HG02970 (cell line): ENCODE measurements at regions not wholly inside any gene's neighbourhood (a gene's known extent, or its start where the extent isn't known, plus 50 kb on each side); places are given as distances from the start of the nearest gene placed in this dataset.
"Not testable (repeated sequence)": the region's sequence is repeated elsewhere in the genome, so short reads cannot be mapped to it uniquely, and the experiment has no call there.

Experiments
- ATAC-seq: cut with Tn5 transposase; IDR thresholded peaks from one replicate; pipeline ENCODE4 v1.9.1; 2021; ENCODE audit warnings: mild to moderate bottlenecking, moderate library complexity, moderate number of reproducible peaks; ENCODE audit not compliant: unreplicated experiment, low FRiP score

DNA sequence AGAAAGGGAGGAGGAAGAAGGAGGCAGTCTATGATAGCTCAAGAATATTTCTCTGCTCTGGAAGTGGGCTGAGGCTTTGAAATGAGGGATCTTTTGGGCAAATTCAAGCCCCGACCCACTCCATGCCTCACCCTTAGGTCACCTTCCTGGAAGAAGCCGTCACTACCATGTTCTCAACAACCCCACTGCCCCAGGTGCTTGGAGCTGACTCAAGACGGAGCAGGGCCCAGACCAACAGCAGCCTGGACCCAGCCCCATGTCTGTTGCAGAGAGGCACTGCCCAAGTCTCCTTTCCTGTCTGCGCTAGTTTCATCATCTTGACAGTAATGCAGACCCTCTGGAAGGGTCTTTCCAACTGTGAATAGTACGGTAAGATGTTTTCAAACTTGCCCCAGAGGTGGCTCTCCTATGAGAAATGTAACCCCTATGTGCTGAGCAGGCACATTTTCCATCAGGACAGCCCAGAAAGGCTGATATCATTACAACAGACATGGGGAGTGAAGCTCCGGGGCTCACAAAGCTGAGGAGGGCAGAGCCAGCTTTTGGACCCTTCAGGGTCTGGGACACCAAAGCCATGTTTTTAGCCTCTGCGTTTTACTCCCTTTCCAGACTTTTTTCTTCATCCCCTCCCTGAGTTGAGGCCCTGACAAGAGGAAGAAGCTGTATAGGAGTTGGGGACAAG, 128.2 kb upstream of the LARP1 start:
- ATAC-seq: no peak

DNA sequence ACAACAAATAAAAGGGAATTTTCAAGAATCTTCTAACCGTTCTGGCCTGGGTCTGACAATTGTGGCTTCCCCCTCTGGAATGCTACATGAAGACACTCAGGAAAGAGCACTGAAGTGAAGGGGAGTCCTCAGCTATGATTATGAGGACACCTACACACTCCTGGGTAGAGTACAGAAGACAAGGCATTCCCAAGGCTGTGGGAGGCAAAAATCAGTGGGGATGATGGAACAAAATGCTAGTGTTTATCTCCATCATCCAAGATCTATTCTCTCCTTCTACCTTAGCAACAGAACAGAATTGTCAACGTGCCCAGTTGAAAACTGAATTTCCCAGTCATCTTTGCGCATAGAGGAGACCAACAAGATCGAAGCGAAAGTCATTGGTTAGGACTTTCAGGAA, 130.1 kb upstream of the LARP1 start:
- ATAC-seq: no peak

DNA sequence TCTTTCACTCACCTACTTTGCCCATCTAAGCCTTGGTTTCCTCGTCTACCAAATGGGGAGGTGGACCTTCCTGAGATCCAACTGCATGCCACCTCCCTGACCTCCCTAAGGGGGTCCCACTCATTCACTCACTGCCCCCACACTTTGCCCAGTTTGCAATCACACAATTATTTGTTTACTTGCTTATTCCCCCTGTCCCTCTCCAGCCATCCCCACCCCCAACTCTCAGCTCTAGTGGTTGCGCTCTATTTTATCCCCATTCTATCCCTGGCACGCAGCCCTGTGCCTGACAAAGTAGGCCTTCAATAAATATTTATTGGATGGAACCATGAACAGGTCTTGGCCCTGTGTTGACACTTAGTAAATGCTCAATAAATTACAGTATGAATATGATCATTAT, 130.8 kb upstream of the LARP1 start:
- no peak for ATAC-seq

DNA sequence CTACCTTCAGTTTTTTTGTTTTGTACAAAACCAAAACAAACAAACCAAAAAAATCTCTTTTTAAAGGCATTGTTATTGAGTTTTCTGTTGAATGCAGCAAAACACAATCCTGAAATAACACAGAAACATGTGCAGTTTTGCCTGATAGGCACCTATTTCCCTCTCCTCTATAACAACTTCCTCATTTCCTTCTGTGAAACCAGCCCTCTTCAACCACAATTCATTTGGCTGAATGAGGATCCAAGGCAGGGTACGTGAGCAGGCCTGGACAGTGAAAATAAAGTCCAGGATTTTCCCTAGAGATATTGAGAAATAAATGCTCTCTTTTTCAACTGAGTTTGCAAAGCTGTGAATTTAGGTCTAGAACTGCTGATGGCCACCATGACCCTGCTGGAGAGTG, 134.8 kb upstream of the LARP1 start:
- ATAC-seq: no peak

DNA sequence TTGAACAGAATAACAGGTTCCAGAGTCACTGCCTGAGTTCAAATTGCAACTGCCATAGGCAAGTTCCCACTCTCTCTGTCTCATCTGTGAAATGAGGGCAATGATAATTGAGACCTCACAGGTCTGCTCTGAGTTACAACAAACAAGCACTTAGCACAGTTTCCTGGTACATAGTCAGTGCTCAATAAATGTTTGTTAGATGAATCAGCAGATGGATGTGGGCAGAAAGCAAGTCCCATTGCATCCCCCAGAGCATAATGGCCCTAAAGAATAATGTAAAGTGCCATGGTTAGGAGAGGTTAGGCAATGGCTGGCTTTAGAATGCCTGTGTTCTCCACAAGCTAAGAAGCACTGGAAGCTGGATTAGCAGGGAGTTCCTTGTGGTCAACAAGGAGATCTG, 136.5 kb upstream of the LARP1 start:
- ATAC-seq: no peak

DNA sequence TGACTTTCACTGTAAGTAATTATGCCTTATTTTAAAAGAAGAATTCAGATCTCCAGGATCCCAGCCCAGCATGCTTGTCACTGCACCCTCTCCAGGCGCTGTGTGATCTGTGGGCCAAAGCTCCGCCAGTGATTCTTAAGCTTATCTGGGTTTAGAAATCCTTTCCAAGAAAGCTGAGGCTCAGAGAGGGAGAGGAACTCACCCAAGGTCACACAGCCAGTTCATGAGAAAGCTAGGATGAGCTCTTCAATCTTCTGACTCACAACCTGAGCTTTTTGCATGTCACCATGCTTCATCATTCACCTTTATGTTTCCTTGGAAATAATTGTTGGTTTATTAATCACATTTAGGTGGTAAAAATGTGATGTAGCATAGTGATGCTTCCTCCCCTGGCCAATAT, 136.6 kb upstream of the HAND1 start:
- no peak for ATAC-seq

DNA sequence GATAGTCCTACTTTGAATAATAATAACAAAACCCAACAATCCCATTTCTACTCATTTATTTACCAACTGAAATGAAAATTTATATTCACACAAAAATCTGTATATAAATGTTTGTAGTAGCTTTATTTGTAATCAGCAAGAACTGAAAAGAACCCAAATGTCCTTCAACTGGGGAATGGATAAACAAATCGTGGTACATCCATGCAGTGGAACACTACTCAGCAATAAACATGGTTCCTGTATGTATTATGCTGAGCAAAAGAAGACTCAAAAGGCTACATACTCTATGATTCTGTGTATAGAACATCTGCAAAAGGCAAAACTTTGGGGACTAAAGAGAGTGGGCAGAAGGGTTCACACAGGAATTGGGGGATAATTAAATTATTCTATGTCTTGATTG, 136.1 kb upstream of the HAND1 start:
- ATAC-seq: no peak

DNA sequence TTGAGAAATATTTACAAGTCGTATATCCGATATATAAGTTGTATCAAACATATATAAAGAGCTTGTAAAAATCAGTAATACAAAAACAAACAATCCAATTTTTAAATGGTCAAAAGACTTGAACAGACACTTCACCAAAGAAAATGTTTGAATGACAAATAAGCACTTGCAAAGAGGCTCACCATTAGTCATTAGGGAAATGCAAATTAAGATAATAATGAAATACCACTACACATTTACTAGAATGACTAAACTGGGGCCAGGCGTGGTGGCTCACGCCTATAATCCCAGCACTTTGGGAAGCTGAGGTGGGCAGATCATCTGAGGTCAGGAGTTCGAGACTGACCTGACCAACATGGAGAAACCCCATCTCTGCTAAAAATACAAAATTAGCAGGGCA, 134.6 kb upstream of the HAND1 start:
- ATAC-seq: no peak

DNA sequence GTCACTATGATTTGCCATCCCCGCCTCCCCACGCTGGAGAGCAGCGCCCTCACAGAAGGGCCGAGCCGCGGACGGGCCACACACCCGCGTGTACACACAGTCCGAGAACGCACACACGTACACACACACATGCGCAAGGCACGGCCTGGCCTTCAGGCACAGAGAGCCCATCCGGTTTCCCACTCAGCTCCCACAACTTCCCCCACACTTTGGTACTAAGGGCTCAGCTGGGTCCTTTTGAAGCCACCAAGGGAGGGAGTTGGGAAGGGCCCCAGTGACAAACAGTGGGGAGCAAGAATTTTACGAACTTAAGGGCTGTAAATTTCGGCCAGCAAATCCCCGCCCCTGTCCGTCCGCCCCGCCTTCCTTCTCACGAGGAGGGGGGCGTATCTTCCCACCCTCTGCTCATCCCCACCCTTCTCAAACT, 133.3 kb upstream of the HAND1 start:
- ATAC-seq: no peak

DNA sequence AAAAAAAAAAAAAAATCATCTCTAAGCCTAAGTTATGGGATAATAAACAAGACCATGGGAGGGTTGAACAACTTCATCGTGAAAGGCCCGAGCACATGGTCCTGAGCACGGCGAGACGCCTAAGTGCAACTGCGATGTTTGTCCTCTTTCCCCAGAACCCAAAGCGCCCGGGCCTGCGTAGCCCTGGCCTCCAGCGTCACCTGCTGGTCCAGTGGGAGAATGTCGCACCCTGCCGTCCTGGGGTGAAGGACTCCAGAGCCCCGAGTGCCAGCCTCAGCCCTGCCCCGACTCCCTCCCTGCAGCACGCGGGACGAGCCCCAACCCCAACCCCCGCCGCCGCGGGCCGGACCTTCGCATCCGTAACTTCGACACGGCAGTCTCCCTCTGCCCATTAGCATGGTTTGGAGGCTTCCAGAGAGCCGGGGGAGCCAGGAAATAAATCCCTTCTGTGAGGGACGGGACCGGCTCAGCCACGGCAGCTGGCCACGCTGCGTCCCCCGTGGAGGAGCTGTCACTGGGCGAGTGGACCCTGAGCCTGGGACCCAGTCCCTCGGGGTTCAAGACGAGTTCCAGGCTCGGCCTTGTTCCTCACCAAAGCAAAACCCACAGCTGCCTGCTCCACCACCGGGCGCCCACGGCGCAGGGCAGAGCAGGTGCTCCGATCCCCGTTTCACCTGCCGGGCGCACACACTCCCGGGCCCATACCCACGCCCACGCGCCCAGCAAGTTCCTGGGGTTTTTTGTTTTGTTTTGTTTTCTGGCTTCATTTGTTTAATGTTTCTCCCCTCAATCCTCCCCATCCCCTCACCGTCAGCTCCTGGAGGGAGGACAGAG, 132.5 kb upstream of the HAND1 start:
- ATAC-seq: no peak

DNA sequence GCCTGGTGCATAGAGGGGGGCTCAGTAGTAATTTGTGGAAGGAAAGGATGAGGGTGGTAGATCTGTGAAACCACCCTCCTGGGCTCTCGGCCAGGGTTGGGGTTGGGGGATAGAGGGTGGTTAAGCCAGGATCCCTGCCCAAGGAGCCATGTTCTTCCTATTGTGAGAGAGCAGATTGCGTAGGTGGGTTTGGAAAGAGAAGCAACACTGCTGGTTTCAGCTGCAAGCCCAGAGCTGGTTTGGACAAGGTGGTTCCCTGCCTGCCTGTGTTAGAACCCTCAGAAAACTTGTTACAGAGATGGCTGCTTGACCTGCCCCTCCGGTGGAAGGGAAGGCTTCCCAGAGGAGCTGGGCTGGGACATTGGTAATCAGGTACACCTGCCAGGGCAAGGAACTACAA, 131.2 kb upstream of the HAND1 start:
- ATAC-seq: no peak

DNA sequence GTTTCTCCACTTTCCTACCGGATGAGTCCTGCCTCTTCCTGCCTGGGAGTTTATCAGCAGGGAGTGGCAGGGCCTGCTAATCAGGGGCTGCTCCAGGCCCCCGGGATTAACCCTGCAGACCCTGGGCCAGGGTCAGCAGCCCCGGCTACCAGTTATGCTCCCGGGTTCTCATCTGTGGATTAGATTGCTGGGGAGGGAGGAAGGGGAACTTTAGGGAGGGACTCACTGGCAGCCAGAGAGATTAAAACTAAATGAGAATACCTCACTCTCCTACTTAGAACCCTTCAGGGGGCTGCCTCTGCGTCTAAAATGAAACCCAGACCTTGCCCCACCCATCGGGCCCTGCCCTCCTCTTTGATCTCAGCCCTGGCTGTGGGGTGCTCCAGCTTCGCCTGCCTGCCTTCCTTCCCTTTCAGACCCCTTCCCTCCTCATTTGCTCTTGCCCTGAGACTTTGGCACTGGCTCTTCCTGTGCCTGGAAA, 130.5 kb upstream of the HAND1 start:
- ATAC-seq: no peak

DNA sequence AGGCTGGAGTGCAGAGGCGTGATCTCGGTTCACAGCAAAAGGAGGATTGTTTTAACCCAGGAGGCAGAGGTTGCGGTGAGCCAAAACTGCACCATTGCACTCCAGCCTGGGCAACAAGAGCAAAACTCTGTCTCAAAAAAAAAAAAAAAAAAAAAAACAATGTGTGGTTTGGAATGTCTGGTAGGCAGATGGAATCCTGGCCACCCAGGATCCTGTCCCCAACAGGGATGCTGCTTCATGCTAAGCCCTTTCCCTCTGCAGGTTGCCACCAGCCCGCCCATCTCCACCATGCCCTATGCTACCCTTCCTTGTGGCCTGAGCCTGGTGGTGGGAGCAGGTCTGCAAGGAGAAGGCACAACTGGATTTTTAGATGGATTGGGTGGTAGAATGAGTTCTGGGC, 129.7 kb upstream of the HAND1 start:
- ATAC-seq: no peak

DNA sequence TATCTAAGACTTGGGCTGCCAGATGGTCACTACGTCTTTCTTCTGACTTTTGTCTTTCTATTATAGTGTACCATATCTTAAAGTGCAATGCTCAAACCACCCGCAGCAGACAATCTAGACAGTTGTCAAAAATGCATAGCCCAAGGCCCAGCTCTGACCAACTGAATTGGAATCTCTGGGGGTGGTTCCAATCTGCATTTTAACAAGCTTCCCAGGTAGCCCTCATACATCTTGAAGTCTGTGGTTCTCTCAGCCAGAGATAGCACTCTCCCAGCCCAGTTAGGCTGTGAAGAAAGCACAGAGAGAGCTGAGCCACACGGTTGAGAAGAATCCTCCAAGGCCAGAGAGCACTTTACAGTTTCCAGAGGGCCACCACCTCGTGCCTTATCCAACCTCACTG, 128.2 kb upstream of the HAND1 start:
- no peak for ATAC-seq

DNA sequence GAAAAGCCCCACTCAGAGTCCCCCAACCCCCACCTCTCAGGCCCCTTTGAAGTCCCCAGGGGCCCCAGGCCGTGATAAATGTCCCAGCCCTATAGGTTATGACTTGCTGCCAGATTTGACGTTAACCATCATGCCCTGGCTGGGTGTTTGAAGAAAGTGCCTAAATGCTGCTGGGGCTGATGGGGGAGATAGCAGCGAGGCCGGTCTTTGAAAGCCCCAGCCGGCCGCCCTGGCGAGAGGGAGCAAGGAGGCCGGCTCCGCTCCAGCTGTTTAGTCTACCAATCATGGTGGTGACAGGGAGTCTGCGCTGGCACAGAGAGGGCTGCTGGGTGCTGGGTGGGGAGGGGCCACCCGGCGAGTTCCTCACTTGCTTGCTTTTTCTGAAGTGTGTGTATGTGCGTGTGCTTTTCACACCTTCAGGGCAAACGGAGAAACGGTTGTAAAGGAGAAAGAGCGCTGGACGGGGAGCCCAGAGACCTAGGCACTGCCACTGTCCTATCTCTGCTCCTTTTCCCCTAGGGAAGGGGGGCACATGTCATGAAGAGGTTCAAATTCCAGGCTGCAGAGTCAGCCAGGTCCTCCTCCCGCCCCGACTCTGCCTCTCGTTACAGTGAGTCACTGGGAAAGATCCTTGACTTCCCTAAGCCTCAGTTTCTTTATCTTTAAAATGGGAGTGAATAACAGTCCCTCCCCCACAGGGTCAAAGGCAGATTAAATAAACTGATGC, 126.1 kb upstream of the HAND1 start:
- ATAC-seq: no peak

DNA sequence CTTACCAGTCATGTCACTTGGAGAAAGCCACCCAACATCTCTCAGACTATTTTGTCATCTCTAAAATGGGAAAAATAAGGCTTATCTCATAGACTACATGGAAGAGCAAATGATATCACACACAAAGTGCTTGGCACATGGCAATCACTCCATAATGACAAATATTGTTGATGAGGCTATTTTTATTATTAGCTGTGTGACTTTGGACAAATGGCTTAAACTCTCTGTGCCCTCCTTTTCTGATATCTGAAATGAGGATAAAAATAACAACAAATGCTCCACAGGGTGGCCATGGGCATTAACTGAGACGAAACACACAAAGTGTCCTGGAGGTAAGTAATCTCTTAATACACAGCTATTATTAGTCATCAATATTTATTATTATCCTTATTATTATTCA, 125.5 kb upstream of the HAND1 start:
- ATAC-seq: no peak

DNA sequence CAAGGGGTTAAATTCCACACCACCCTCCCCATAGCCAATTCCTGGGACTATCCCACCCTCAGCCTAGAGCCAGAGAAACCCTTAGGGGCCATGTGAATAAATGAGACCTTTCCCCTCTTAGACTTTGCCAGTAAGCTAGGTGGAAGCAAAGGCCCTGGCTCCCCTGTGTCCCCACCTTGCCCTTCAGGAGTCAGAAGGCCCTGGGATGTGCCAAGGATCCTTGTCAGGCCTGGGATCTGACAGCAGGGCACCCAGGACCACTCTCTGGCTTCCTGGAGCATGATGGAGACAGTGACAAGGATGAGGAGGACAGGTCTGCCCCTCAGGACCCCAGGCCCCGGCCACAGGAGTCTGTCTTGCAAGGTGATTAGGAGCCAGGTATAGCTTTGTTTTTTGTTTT, 125.0 kb upstream of the HAND1 start:
- ATAC-seq: no peak

DNA sequence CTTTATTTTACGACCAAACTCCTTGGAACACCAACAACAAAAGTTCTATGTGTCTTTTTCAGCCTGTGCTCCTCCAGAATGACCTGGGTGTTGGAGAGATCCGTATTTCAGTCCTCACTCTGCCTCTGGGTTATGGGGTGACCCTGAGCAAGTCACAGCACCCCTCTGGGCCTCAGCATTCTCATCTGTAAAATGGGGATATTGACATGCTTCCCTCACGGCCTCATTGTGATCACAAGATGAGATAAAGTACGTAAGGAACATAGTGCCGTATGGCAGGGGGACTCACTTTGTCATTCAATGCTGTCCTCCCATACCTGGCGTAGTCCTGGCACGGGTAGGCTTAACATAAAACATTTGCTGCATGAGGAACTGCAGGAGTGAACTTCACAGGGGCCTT, 123.0 kb upstream of the HAND1 start:
- ATAC-seq: no peak

DNA sequence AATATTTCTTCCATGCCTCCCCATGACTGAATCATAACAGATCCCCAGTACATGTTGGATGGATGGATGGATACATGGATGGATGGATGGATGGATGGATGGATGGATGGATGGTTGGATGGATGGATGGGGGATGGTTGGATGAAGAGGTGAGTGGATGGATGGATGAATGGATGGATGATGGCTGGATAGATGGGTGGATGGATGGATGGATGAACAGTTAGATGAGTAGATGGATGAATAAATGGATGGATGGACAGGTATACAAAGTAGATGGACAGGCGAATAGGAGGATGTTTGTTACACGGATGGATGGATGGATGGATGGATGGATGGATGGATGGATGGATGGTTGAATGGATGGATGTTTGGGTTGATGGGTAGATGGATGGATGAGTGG, 120.0 kb upstream of the HAND1 start:
- ATAC-seq: no peak

DNA sequence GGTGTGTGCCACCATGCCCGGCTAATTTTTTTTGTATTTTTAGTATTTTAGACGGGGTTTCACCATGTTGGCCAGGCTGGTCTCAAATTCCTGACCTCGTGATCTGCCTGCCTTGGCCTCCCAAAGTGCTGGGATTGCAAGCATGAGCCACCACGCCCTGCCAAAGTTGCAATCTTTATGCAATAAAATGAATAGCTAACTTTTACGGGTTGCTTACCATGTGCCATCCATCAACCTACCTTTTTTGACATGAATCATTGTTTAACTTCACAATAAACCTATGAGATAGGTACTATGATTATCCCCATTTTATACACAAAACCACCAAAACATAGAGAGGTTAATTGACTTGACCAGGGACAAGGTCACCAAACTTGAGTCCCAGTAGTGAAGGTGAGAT, 118.8 kb upstream of the HAND1 start:
- not testable (repeated sequence) for ATAC-seq

DNA sequence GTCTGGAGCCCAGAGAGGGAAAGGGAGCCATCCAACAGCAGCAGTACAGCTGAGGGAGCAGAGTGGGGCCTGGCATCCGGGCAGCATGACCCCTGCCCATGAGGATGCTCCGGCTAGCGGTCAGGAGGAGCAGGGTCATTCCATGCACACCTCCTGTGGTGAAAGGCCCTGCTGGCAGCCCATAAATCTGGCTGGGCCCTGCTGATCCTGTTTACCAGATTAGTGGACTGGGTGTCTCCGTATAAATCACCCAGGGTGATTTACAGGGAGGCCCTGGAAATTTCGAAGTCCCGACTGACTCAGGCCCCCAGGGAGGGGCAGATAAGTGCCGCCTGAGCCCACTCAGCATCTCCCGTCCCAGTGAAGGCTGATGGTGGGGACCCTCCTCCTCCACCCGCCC, 117.6 kb upstream of the HAND1 start:
- ATAC-seq: no peak
